KBM-7 (cell line): ENCODE measurements at regions not wholly inside any gene's neighbourhood (a gene's known extent, or its start where the extent isn't known, plus 50 kb on each side); places are given as distances from the start of the nearest gene placed in this dataset.
"Not testable (repeated sequence)": the region's sequence is repeated elsewhere in the genome, so short reads cannot be mapped to it uniquely, and the experiment has no call there.

ENCODE experiments used
- DNase-seq: peaks from one replicate; pipeline ENCODE4 v3.0.0-alpha.2; 2015
- in situ Hi-C: fragments of 300-500 bp; cut with MboI; formaldehyde crosslinking; loops from 2 replicates; pipeline ENCODE4 v1.14.3; 2020; ENCODE audit warnings: low sequenced_read_pairs, low pct_unique_long_range_greater_than_20kb, mixed read lengths

DNA sequence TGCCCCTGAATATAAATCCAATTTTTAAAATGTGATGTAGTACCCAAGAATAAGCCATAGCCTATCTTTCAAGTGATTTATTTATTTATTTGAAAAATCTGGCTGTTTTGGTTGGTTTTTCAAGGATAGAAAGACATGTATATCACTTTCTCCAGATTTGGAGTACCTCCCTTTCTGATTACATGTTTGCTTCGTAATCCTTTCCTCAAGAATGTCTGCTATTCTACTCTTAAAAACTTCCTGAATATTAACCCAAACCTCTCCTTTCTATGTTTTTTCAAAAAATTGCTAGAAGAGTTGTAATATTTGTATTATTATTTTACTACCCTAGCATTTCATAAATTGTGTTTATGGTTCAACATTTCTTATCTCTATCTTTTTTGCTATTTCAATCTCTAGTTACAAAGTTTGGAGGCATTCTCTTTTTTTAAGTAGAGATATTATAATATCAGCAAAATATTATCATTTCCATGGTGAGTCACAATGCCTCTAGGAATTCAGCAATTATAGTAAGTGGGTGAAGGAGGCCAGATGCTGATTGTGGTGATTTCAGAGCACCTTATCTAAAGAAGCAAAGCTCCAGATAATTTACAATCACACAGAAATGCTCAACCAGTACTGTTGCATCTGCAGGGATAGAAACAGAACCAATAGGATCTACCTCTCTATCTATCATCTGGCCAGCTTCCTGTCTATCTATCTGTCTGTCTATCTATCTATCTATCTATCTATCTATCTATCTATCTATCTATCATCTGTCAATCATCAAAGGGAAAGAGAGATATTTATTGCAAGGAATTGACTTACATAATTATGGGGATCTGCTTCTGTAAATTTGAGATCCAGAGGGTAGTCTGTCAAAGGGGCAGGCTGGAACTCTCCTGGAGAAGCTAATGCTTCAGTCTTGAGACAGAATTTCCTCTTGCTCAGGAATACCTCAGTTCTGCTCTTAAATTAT is 412.5 kb upstream of the SEMA3C start:
- DNase-seq = no peak

DNA sequence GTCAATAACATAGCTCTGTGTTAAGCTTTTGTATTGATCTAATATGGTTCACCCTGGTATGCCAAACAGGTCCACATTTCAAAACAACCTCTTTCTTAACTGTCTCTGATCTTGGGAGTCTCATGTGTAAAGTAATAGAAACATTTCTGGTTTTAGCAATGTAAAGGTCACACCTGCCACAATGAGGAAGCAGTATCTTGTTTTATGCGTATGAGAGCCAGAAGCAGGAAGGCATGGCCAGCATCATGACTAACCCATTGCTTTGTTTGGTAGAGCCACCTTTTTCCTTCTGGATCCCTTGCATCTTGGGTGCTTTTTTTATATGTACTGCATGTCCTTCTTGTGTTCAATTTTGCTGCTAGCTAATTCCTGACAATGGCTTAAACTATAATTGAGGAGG is 411.3 kb upstream of the SEMA3C start:
- in situ Hi-C loops = no loop called here
- DNase-seq = no peak

More for the DNA sequence above, 412.5 kb upstream of the SEMA3C start:
- in situ Hi-C loops = no loop called here

DNA sequence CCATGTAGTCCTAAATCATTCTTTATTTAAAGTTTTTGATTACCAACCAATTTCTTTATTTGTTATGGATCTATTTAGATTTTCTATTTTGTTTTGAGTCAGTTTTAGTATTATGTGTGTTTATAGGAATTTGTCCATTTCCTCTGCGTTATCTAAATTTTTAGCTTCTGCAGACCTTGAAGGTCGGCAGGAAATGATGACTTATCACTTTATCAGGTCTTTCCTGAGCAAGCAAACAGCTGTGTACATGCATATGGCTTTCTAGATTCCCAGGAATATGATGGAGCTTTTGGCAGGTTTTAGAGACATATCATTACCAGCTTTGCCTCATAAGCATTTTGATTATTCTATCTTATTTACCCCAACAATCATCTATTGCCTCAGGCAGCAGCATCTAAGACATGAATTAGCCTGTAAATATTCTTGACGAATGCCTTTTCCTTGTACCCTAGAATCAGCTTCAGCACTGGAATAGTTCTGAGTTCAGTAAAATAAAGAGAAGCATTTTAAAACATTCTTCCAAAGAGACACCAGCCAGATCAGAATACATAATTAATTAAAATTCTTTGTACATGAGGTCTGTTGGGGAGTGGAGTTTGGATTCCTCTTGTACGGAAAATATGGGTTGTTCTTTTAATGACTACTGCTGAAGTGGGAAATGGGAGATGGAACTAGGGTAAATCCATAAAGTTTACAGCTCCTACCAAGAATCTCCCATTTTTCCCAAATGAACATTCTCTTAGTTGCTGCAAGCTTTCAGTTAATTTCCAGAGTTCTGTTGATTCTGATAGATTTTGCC is 408.8 kb upstream of the SEMA3C start:
- no peak for DNase-seq

DNA sequence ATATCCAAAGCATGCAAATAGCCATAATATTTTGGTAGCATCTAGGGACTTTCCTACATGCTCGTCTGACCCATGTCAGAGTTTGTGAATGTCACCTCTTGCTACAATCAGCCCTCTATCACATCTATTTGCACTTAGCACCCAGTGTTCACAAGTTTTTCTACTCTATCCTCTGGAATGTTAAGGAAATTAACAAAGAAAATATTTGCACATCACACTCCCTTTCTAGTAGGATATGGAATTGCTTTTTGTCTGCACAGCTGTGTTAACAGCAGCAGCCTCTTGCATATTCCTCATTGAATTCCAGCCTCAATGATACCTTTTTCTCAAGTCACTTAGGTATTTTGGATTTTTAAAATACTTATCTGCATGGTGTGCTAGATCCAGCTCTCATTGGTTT is 403.1 kb upstream of the SEMA3C start:
- no peak for DNase-seq
- in situ Hi-C loops = no loop called here

More for the DNA sequence above, 408.8 kb upstream of the SEMA3C start:
- in situ Hi-C loops = no loop called here

DNA sequence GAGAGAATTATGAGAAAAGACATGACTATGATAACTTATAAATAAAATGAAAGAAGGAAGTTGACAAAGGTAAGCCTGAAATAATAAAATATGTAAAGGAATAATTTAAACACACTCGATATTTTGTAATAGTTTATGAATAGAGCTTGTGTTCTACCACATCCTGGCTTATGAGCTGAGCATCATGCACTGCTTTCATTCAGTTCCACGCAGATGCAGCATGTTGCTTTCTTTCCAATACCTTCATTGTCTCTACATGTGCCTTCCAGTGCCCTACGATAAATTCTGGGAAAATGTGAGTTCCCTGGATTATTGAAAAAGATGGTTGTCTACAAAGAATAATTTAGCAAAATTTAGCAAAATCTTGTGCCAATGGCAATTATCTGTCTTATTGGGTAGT is 398.9 kb upstream of the SEMA3C start:
- in situ Hi-C loops = no loop called here
- DNase-seq = no peak

DNA sequence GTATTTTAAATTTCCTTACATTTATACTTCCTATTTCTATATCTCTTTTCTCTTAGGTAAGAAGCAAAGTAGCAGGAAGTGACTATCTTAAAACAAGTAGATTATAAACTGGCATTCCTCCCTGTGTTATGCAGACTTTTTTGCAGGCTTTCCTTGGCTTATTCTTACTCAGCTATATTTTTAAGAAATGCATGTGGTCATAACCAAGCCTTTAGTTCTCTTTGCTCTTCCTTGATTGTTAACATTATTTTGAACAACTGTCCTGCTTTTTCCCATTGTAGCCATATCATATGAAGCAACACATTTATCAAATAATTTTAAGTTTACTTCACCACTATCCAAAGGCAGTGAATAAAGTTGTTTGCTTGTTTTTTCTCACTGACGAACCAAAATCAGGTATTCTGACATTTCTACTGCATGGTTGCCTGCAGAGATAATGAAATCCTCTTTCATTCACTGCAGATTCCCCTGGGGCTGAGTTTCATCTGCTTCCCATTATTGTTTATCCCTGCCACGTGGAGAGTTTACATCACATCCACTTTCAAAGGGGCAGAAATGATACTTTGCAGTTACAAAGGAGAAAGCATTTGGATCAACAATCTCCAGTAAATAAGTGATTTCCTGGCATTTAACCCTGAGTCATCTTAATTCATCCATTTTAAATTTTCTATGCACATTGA is 389.9 kb upstream of the SEMA3C start:
- no peak for DNase-seq
- in situ Hi-C loops = no loop called here

DNA sequence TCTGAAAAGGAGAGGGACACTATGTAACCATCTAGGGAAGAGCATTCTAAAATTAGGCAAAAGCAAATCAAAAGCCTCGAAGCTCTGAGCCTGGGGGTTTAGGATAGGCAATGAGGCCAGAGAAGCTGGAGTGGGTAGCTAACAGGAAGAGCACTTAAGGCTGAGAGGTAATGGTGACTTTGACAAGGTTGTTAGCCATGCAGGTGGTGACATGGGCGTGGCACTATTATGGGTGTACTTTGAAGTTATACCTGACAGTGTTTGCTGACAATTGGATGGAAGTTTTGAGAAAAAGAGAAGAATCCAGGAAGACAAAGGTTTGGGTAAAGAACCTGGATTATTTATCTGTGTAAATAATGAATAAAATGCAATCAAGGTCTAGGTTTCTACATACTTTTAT is 383.0 kb upstream of the SEMA3C start:
- no peak for DNase-seq
- in situ Hi-C loops = no loop called here

DNA sequence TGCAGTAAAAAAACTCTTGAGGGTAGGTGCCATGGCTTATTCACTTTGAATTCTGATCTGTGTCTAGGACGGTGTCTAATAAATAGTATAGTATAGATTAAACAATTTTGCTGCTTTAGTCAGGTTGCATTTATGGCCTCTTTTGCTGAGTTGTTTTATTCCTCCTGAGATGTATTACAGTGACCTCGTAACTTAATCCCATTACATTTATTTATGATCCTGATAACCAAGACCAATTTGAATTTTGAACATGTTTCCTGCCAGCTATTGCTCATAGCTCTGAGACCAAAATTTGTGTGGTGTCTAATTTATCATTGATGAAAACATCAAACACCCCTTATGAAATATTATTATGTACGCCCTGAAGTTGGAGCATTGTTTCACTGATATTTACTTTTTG is 381.9 kb upstream of the SEMA3C start:
- in situ Hi-C loops = no loop called here

DNA sequence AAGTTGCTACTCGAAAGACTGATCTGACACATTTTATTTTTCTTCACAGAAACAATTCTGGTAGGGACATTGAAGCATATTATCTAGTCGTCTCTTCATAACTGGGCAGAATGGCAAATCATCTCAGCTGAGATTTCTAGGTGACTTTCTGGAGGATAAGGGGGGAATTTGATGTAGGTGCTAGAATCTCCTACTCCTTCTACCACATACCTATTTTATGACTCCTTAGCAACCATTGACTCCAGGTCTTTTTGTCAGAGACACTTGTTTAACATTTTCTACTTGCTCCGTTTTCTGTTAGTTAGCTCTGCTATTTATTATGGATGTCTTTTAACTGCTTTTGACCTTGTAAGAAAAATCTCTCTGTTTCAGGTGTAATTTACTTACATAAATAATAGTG is 380.9 kb upstream of the SEMA3C start:
- in situ Hi-C loops = no loop called here

More for the DNA sequence above, 381.9 kb upstream of the SEMA3C start:
- DNase-seq = no peak

DNA sequence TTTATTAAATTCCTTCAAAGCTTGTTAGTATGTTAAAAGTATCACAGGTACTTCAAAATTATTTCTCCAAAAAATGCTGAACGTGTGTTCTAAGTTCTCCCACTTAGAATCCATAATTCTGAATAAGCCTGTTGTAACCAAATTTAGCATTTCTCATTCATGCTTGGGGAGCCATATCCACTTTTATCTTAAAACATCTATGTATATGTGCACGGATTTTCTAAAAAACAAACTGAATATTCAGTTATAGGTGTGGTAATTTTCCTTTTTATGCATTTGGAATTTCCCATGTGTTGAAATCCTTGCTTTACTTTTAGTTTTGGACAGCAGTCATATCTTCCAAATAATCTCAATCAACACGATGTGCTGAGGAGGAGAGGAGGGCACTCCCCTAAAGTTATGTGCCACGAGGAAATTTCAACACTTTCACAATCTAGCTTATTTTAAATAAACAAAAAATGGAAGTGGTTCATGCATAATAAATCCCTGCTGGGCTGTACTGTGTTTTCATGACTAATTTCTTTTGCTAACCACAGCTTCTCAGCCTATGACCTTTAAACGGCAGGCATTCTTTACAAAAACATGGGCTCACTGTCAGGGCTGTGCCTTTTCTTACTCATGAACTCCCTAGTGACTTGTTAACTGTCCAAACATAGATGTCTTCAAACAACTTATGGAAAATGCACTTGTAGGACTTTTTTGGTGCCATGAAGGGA is 380.3 kb upstream of the SEMA3C start:
- DNase-seq = no peak
- in situ Hi-C loops = no loop called here

More for the DNA sequence above, 380.9 kb upstream of the SEMA3C start:
- no peak for DNase-seq

DNA sequence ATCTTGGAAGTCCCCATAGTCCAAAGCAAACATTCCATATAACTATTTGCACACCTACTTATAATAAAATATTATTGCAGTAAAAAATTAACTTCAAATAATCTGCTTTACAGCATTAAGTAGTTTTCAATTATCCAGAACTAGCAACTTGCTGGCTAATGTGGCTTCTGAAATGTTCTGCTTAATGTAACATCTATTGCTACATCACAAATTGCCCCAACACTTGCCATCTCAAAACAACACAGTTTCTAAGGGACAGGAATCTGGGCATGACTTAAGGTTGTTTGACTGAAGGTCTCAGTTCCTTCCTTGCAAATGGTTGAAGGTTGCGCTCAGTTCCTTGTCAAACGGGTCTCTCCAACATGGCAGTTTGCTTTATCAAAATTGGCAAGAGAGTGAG is 378.5 kb upstream of the SEMA3C start:
- no peak for DNase-seq
- in situ Hi-C loops = no loop called here

DNA sequence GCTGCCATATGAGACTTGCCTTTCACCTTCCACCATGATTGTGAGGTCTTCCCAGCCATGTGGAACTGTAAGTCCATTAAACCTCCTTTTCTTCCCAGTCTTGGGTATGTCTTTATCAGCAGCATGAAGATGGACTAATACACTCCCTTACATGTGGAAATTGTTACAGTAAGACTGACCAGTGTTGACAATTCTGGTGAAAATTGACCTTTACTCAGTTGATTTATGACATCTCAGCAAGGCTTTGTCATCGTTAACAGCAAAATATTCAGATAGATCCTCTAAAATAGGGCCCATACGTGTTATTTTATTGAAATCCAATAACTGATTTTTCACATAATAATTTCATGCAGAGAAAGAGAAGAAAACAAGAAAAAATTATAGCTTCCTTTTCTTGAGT is 377.9 kb upstream of the SEMA3C start:
- DNase-seq = no peak
- in situ Hi-C loops = no loop called here

DNA sequence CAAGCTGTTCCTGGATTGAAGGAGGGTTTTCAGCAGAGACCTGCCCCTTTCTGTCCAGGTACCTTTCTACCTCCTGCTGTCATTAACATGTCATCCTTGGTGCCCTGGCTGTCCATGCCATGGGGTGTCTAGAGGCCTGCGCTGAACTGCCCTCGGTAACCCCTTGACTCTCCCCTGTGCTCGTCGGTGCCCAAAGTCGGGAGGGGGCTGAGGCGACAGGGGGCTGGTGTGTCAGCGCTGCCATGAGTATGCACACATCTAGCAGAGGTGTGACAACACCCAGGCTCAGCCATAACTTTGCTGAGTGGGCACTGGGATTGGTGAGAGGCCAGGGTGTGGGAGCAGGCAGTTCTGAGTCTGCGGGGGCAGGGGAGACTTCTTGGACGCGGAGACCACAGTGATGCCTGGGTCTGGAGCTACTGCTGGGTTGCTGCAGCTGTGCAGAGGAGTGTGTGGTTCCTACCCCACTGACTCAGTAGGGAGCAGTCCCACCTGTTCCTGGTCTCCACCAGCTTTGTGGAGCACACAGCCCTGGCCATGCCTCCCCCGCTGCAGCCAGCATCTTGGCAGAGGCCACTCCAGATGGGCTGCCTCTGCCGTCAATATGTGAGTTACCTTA is 376.2 kb upstream of the SEMA3C start:
- DNase-seq = no peak
- in situ Hi-C loops = no loop called here

DNA sequence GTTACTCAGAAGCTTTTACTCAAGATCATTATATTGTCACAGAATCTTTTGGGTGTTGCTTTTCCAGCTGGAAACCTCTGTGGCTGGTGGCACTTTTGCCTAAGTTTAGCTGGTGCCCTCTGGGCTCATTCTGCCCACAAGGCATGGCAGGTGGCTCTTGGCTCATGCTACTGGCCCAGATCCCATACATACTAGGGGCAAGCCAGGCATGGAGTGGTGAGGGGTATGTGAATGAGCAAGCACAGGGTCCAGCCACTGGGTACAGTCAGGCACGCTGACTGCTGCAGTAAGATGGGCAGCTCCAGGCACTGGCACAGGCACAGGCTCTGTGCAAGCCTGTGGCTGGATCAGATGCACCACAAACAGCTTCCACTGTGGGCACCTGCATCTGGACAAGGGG is 375.0 kb upstream of the SEMA3C start:
- DNase-seq = no peak
- in situ Hi-C loops = no loop called here

DNA sequence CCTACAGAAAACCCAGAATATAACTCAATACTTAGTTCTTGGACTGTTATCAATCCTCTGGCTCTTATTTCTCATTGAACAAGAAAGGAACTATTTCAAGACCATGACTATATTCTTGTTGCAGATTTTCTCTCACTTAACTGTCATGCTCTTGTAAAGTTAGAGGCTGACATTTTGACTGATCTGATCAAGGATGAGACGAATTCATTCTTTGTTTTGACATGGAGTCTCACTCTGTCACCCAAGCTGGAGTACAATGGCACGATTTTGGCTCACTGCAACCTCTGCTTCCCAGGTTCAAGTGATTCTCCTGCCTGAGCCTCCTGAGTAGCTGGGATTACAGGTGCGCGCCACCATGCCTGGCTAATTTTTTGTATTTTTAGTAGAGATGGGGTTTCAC is 367.9 kb upstream of the SEMA3C start:
- in situ Hi-C loops, DNase-seq: not testable (repeated sequence)

DNA sequence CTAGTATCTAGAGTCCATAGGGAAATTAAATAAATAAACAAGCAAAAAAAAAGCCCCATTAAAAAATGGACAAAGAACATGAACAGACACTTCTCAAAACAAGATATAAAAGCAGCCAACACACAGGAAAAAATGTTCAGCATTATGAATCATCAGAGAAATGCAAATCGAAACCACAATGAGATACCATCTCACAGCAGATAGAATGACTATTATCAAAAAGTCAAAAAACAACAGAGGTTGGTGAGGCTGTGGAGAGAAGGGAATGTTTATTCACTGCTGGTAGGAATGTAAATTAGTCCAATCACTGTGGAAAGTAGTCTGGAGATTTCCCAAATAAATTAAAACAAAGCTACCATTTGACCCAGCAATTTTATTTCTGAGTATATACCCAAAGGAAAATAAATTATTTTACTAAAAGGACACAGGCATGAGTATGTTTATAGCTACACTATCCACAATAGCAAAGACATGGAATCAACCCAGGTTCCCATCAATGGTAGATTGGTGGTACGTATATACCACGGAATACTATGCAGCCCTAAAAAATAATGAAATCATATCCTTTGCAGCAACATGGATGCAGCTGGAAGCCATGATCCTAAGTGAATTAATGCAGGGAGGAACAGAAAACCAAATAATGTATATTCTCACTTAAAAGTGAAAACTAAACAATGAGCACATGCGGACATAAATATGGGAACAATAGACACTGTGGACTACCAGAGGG is 366.5 kb upstream of the SEMA3C start:
- no peak for DNase-seq
- in situ Hi-C loops = no loop called here

DNA sequence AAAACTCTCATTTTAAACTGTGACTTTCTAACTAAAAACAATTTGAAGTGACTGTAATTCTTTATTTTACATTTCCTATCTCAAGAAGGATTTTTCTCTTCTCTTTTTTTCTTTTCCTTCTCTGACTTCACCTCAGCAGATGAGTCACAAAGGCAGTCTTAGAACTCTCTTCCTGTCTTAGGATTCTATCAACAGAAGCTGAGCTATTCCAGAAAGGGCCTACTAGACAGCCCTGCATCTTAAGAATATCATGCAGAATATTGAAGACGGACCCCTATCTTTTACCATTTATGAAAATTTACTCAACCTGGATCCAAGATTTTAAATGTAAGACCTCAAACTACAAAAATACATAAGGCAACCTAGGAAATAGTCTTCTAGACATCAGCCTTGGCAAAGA is 365.7 kb upstream of the SEMA3C start:
- DNase-seq = no peak
- in situ Hi-C loops = no loop called here

DNA sequence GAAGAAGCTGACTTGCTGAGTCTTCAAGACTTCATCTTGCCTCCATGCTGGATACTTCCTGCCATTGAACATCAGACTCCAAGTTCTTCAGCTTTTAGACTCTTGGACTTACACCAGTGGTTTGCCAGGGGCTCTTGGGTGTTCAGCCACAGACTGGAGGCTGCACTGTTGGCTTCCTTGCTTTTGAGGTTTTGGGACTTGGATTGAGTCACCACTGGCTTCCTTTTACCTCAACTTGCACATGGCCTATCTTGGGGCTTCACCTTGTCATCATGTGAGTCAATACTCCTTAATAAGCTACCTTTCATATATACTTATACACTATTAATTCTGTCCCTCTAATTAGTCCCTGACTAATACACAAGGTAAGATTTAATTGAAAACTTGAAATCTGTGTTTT is 361.7 kb upstream of the SEMA3C start:
- in situ Hi-C loops = no loop called here
- no peak for DNase-seq
